ENCODE measurements at regions not wholly inside any gene's neighbourhood (a gene's known extent, or its start where the extent isn't known, plus 50 kb on each side); places are given as distances from the start of the nearest gene placed in this dataset.

DNA sequence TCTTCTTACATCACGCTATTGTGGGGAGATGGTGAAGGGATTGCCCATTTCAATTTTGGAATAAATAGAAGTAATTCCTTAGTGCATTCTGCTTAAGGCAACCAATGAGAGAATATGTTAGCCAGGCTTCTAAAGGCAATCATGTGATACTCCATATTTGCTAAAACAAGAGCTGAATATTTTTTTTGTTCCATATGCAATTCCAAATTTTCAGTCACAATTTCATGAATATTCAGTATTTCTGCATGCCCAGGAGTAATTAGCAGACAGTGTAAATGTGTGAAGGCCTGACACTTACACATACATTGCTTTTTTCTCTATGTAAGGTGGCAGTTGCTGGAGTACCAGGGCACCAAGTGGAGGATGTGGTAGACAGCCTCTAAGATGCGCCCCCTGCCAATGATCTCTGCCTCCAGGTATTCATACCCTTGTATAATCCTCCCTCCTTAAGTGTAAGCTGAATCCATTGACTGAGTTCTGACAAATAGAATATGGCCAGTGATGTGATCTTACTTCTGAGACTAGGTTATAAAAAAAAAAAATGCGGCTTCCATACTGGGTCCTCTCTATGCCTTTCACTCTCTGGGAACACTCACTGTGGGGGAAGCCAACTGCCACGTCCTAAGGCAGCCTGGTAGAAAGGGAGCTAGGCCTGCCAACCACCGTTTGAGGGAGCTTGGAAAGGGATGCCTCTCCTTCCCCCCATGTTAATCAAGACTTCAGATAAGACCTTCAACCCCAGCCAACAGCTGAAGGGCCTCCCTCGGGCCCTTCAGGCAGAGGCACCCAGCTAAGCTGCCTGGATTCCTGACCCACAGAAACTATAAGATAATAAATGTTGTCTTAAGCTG lies 62.7 kb upstream of the PTGR2 start:
- H3K27me3 Mint-ChIP-seq (ENCODE audit: insufficient read depth, unreplicated experiment): no peaks in the 10 kb centered on the region
- H3K4me1 Mint-ChIP-seq (ENCODE audit: low read depth, unreplicated experiment): peaks cover 53% of the 10 kb centered on the region
- no peak for DNase-seq
- ChIA-PET POLR2A (interaction anchor here (0.6 kb wide), 2 partner anchors 8 to 34 kb away, joined by 3 read pairs; no protein-coding TSS in a partner anchor), CTCF (interaction anchor here (0.7 kb wide), 2 partner anchors 29 to 331 kb away, joined by 3 to 5 read pairs; partner anchors contain the start of gene NUMB)
- Histone ChIP-seq H3K4me1 (peaks cover 48% of the 10 kb centered on the region), H3K36me3 (ENCODE audit: control insufficient read depth, insufficient read depth, low read length) (no peaks in the 10 kb centered on the region), H3K4me3 (ENCODE audit: low read depth, low read length) (no peak overlapping the region), H3K9me3 (no peaks in the 10 kb centered on the region), H3K27me3 (replicated peaks; ENCODE audit: control insufficient read depth, insufficient read depth, low read length) (no peaks in the 10 kb centered on the region)
- peak overlapping the region; percentile 8 for H3K27ac Mint-ChIP-seq (ENCODE audit: unreplicated experiment)
- TF ChIP-seq, protein P1, sequence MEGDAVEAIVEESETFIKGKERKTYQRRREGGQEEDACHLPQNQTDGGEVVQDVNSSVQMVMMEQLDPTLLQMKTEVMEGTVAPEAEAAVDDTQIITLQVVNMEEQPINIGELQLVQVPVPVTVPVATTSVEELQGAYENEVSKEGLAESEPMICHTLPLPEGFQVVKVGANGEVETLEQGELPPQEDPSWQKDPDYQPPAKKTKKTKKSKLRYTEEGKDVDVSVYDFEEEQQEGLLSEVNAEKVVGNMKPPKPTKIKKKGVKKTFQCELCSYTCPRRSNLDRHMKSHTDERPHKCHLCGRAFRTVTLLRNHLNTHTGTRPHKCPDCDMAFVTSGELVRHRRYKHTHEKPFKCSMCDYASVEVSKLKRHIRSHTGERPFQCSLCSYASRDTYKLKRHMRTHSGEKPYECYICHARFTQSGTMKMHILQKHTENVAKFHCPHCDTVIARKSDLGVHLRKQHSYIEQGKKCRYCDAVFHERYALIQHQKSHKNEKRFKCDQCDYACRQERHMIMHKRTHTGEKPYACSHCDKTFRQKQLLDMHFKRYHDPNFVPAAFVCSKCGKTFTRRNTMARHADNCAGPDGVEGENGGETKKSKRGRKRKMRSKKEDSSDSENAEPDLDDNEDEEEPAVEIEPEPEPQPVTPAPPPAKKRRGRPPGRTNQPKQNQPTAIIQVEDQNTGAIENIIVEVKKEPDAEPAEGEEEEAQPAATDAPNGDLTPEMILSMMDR (IDR thresholded peaks at IDR 0.05; ENCODE audit: insufficient read depth in 1 of 2, low read depth in 1 of 2, low read length in 1 of 2, severe bottlenecking in 1 of 2, unreplicated experiment in 1 of 2): no peak
- H3K36me3 Mint-ChIP-seq (ENCODE audit: insufficient read depth, unreplicated experiment): peaks cover 16% of the 10 kb centered on the region
- intact Hi-C loops (cut with micrococcal nuclease; ENCODE audit: unreplicated experiment): loop anchor here (5.0 kb wide), 1 partner anchor 38 kb away; no protein-coding TSS in a partner anchor
- H3K9me3 Mint-ChIP-seq (ENCODE audit: unreplicated experiment): no peaks in the 10 kb centered on the region
- peak overlapping the region; percentile 36 for H3K4me3 Mint-ChIP-seq (ENCODE audit: unreplicated experiment)
- BruUV-seq (replicated peaks): no TSS peak

DNA sequence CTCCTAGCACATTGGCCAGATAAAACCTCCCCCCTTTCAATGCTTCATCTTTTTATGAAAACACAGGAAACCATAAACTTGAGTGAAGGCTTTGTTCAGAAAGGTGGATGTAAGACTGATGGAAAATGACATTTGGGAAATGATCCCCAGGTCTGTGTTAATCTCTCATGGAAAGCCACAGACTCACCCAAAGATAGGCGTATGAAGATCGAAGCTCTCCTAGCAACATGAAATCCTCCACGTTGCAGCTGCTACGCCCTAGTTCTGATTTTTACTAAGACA lies 63.4 kb upstream of the PTGR2 start:
- TF ChIP-seq, protein P1 (IDR thresholded peaks at IDR 0.05; ENCODE audit: insufficient read depth in 1 of 2, low read depth in 1 of 2, low read length in 1 of 2, severe bottlenecking in 1 of 2, unreplicated experiment in 1 of 2): no peak
- H3K4me1 ChIP-seq: peaks cover 51% of the 10 kb centered on the region
- H3K36me3 ChIP-seq (ENCODE audit: control insufficient read depth, insufficient read depth, low read length): no peaks in the 10 kb centered on the region
- peaks cover 57% of the 10 kb centered on the region for H3K4me1 Mint-ChIP-seq (ENCODE audit: low read depth, unreplicated experiment)
- H3K27ac Mint-ChIP-seq (ENCODE audit: unreplicated experiment): peak overlapping the region; percentile 95
- no peaks in the 10 kb centered on the region for H3K27me3 ChIP-seq (replicated peaks; ENCODE audit: control insufficient read depth, insufficient read depth, low read length)
- CTCF ChIA-PET: interaction anchor here (0.7 to 0.8 kb wide), 2 partner anchors 9 to 16 kb away, joined by 3 read pairs; no protein-coding TSS in a partner anchor
- no peaks in the 10 kb centered on the region for H3K9me3 Mint-ChIP-seq (ENCODE audit: unreplicated experiment)
- POLR2A ChIA-PET: interaction anchor here (0.6 kb wide), 2 partner anchors 8 to 35 kb away, joined by 3 read pairs; no protein-coding TSS in a partner anchor
- H3K4me3 Mint-ChIP-seq (ENCODE audit: unreplicated experiment): peak overlapping the region; percentile 92
- intact Hi-C loops (cut with micrococcal nuclease; ENCODE audit: unreplicated experiment): loop anchor here (5.0 kb wide), 1 partner anchor 39 kb away; no protein-coding TSS in a partner anchor
- H3K9me3 ChIP-seq: no peaks in the 10 kb centered on the region
- DNase-seq: no peak
- BruUV-seq (replicated peaks): no TSS peak
- H3K36me3 Mint-ChIP-seq (ENCODE audit: insufficient read depth, unreplicated experiment): peaks cover 20% of the 10 kb centered on the region
- H3K4me3 ChIP-seq (ENCODE audit: low read depth, low read length): no peak overlapping the region
- no peaks in the 10 kb centered on the region for H3K27me3 Mint-ChIP-seq (ENCODE audit: insufficient read depth, unreplicated experiment)

- intact Hi-C loops (cut with micrococcal nuclease; ENCODE audit: unreplicated experiment): loop anchor here (2.0 to 5.0 kb wide), 2 partner anchors 15 to 40 kb away; no protein-coding TSS in a partner anchor
- ChIA-PET CTCF (interaction anchor here (0.7 to 0.8 kb wide), 2 partner anchors 9 to 16 kb away, joined by 3 read pairs; no protein-coding TSS in a partner anchor), POLR2A (interaction anchor here (0.6 kb wide), 2 partner anchors 9 to 35 kb away, joined by 3 read pairs; no protein-coding TSS in a partner anchor)
- peak overlapping the region; percentile 95 for H3K27ac Mint-ChIP-seq (ENCODE audit: unreplicated experiment)
- no peaks in the 10 kb centered on the region for H3K9me3 ChIP-seq
- TSS peak; percentile 39 for BruUV-seq (replicated peaks)
- H3K27me3 ChIP-seq (replicated peaks; ENCODE audit: control insufficient read depth, insufficient read depth, low read length): no peaks in the 10 kb centered on the region
- H3K9me3 Mint-ChIP-seq (ENCODE audit: unreplicated experiment): no peaks in the 10 kb centered on the region
- peaks cover 57% of the 10 kb centered on the region for H3K4me1 ChIP-seq
- H3K4me3 ChIP-seq (ENCODE audit: low read depth, low read length): peak overlapping the region; percentile 64
- DNase-seq: no peak
- TF ChIP-seq, protein P1 (IDR thresholded peaks at IDR 0.05; ENCODE audit: insufficient read depth in 1 of 2, low read depth in 1 of 2, low read length in 1 of 2, severe bottlenecking in 1 of 2, unreplicated experiment in 1 of 2): no peak
- H3K36me3 Mint-ChIP-seq (ENCODE audit: insufficient read depth, unreplicated experiment): peaks cover 21% of the 10 kb centered on the region
- no peaks in the 10 kb centered on the region for H3K36me3 ChIP-seq (ENCODE audit: control insufficient read depth, insufficient read depth, low read length)
- H3K4me3 Mint-ChIP-seq (ENCODE audit: unreplicated experiment): peak overlapping the region; percentile 92
- peaks cover 60% of the 10 kb centered on the region for H3K4me1 Mint-ChIP-seq (ENCODE audit: low read depth, unreplicated experiment)
- H3K27me3 Mint-ChIP-seq (ENCODE audit: insufficient read depth, unreplicated experiment): no peaks in the 10 kb centered on the region
These were observed 63.9 kb upstream of the PTGR2 start for GRCh38 chr14:73787486-73788316.

Data from Caco-2 (cell line).